Small intestine (tissue), 7 donors: ENCODE measurements at regions not wholly inside any gene's neighbourhood (a gene's known extent, or its start where the extent isn't known, plus 50 kb on each side); places are given as distances from the start of the nearest gene placed in this dataset.
"Not testable (repeated sequence)": the region's sequence is repeated elsewhere in the genome, so short reads cannot be mapped to it uniquely, and the experiment has no call there.

Source experiments
- DNase-seq, 2 donors: peaks; one replicate each; pipeline versions ENCODE4 v3.0.0 to v3.0.0-alpha.2; 2013
- FAIRE-seq: peaks from 2 replicates; lab custom pipeline; 2012; peaks lifted over from hg19 to GRCh38; lab: Jason Lieb, UNC
- H3K27ac ChIP-seq, 3 donors: one replicate each; pipeline ENCODE4 v1.5.1; 2013; ENCODE audit warnings: low read length in 2 of 3, mild to moderate bottlenecking in 2 of 3, control low read depth in 1 of 3, inconsistent platforms in 1 of 3, low read depth in 1 of 3, moderate library complexity in 1 of 3
- H3K27me3 ChIP-seq, 3 donors: one replicate each; pipeline ENCODE4 v1.6.1; 2013; ENCODE audit warnings: low read length in 3 of 3, inconsistent platforms in 1 of 3; ENCODE audit not compliant: control insufficient read depth in 3 of 3, insufficient read depth in 3 of 3
- H3K36me3 ChIP-seq, 3 donors: one replicate each; pipeline ENCODE4 v1.6.1; 2013; ENCODE audit warnings: low read length in 3 of 3, inconsistent platforms in 1 of 3, low read depth in 1 of 3, mild to moderate bottlenecking in 1 of 3, moderate library complexity in 1 of 3; ENCODE audit not compliant: control insufficient read depth in 3 of 3, insufficient read depth in 2 of 3
- H3K4me1 ChIP-seq, 3 donors: one replicate each; pipeline ENCODE4 v1.6.1; 2013; ENCODE audit warnings: low read length in 2 of 3, inconsistent platforms in 1 of 3, low read depth in 1 of 3, mild to moderate bottlenecking in 1 of 3, moderate library complexity in 1 of 3; ENCODE audit not compliant: control insufficient read depth in 3 of 3, insufficient read depth in 2 of 3
- H3K4me3 ChIP-seq, 3 donors: one replicate each; pipeline ENCODE4 v1.5.1; 2013; ENCODE audit warnings: low read length in 3 of 3, control low read depth in 1 of 3, inconsistent platforms in 1 of 3, low read depth in 1 of 3, mild to moderate bottlenecking in 1 of 3, moderate library complexity in 1 of 3
- H3K9me3 ChIP-seq, 2 donors: one replicate each; pipeline ENCODE4 v1.6.1; 2013; ENCODE audit warnings: low read depth in 1 of 2, low read length in 1 of 2; ENCODE audit not compliant: control insufficient read depth in 2 of 2, insufficient read depth in 1 of 2
- WGBS, 3 donors: extraction: QIAGEN DNeasy Blood & Tissue Kit; methylation state at CpG; one replicate each; pipeline ENCODE4 v1.1.7; 2013; 5-methylcytosine and 5-hydroxymethylcytosine counted together
- donor health status: healthy with polysubstance abuse.
- donor health status: control.
- donor health status: control.
- donor health status: Bipolar disorder and iron deficiency.
- donor health status: healthy.

- Histone ChIP-seq H3K27ac (no peak overlapping the region), H3K9me3 (no peaks in the 10 kb centered on the region), H3K4me3 (no peak overlapping the region), H3K36me3 (no peaks in the 10 kb centered on the region), H3K4me1 (no peaks in the 10 kb centered on the region), H3K27me3 (no peaks in the 10 kb centered on the region)
- WGBS, 3 donors: 77 to 85% (median 82%) methylated on average over 17 to 19 of the region's 20 CpGs
- FAIRE-seq (no peak), DNase-seq (no peak)
Measured at GRCh38 chr3:187889601-187890404, 144.5 kb upstream of the BCL6 start.

GRCh38 chr3:187890405-187890752 lies 145.1 kb upstream of the BCL6 start:
- not testable (repeated sequence) for H3K4me3 ChIP-seq, H3K4me1 ChIP-seq, H3K27ac ChIP-seq, H3K36me3 ChIP-seq, H3K27me3 ChIP-seq, FAIRE-seq, H3K9me3 ChIP-seq, DNase-seq
- WGBS, 3 donors: 74 to 82% (median 79%) methylated on average over 15 of the region's 15 CpGs

- no peak overlapping the region for H3K27ac ChIP-seq
- WGBS, 3 donors: 66 to 88% (median 78%) methylated on average over 6 of the region's 6 CpGs
Measured at GRCh38 chr3:187896646-187897045, 151.4 kb upstream of the BCL6 start.

GRCh38 chr3:187899246-187899645 lies 154.0 kb upstream of the BCL6 start:
- no peaks in the 10 kb centered on the region for H3K9me3 ChIP-seq
- FAIRE-seq: no peak
- 84 to 94% (median 93%) methylated on average over 4 of the region's 4 CpGs for WGBS, 3 donors
- H3K4me1 ChIP-seq: no peaks in the 10 kb centered on the region
- H3K4me3 ChIP-seq: no peak overlapping the region
- H3K27ac ChIP-seq: no peak overlapping the region
- no peaks in the 10 kb centered on the region for H3K27me3 ChIP-seq
- H3K36me3 ChIP-seq: no peaks in the 10 kb centered on the region
- no peak for DNase-seq

More at GRCh38 chr3:187896646-187897045, 151.4 kb upstream of the BCL6 start:
- no peaks in the 10 kb centered on the region for H3K36me3 ChIP-seq
- FAIRE-seq: no peak
- H3K9me3 ChIP-seq: no peaks in the 10 kb centered on the region
- no peaks in the 10 kb centered on the region for H3K27me3 ChIP-seq
- H3K4me1 ChIP-seq: no peaks in the 10 kb centered on the region
- DNase-seq: no peak
- H3K4me3 ChIP-seq: no peak overlapping the region

- no peaks in the 10 kb centered on the region for H3K9me3 ChIP-seq
- no peak overlapping the region for H3K27ac ChIP-seq
- H3K36me3 ChIP-seq: no peaks in the 10 kb centered on the region
- FAIRE-seq: no peak
- no peak overlapping the region for H3K4me3 ChIP-seq
- H3K27me3 ChIP-seq: no peaks in the 10 kb centered on the region
- H3K4me1 ChIP-seq: peaks cover 0 to 4% (median 0%) of the 10 kb centered on the region in 3 donors
- WGBS, 3 donors: 83 to 87% (median 87%) methylated on average over 4 of the region's 4 CpGs
- no peak for DNase-seq
Measured at GRCh38 chr3:187900993-187901755, 155.9 kb upstream of the BCL6 start.

- no peak for FAIRE-seq
- no peaks in the 10 kb centered on the region for H3K36me3 ChIP-seq
- H3K9me3 ChIP-seq: no peaks in the 10 kb centered on the region
- H3K4me3 ChIP-seq: no peak overlapping the region
- peaks cover 0 to 4% (median 0%) of the 10 kb centered on the region in 3 donors for H3K4me1 ChIP-seq
- H3K27ac ChIP-seq: no peak overlapping the region
- no peak for DNase-seq
- H3K27me3 ChIP-seq: no peaks in the 10 kb centered on the region
- 80 to 88% (median 84%) methylated on average over 14 of the region's 14 CpGs for WGBS, 3 donors
Measured at GRCh38 chr3:187902041-187902471, 156.8 kb upstream of the BCL6 start.

GRCh38 chr3:187902936-187903335 lies 157.7 kb upstream of the BCL6 start:
- Histone ChIP-seq H3K27me3 (no peaks in the 10 kb centered on the region), H3K4me3 (no peak overlapping the region), H3K9me3 (no peaks in the 10 kb centered on the region), H3K4me1 (peaks cover 0 to 4% (median 0%) of the 10 kb centered on the region in 3 donors), H3K36me3 (no peaks in the 10 kb centered on the region), H3K27ac (no peak overlapping the region)
- no peak for DNase-seq
- 93 to 100% (median 100%) methylated on average over 1 of the region's 1 CpG for WGBS, 3 donors
- FAIRE-seq: no peak

GRCh38 chr3:187903697-187904096 lies 158.4 kb upstream of the BCL6 start:
- peaks cover 0 to 4% (median 0%) of the 10 kb centered on the region in 3 donors for H3K4me1 ChIP-seq
- 79 to 91% (median 91%) methylated on average over 4 of the region's 4 CpGs for WGBS, 3 donors
- H3K4me3 ChIP-seq: no peak overlapping the region
- H3K27me3 ChIP-seq: no peaks in the 10 kb centered on the region
- DNase-seq (no peak), FAIRE-seq (no peak)
- no peak overlapping the region for H3K27ac ChIP-seq
- H3K36me3 ChIP-seq: no peaks in the 10 kb centered on the region
- no peaks in the 10 kb centered on the region for H3K9me3 ChIP-seq
